H54 (cell line): ENCODE measurements at regions not wholly inside any gene's neighbourhood (a gene's known extent, or its start where the extent isn't known, plus 50 kb on each side); places are given as distances from the start of the nearest gene placed in this dataset.
"Not testable (repeated sequence)": the region's sequence is repeated elsewhere in the genome, so short reads cannot be mapped to it uniquely, and the experiment has no call there.

Experiments
- DNase-seq: peaks from one replicate; pipeline ENCODE4 v3.0.0; 2011; ENCODE audit warnings: low spot score, mixed read lengths; ENCODE audit not compliant: insufficient read length
- FAIRE-seq: peaks from 3 replicates; lab custom pipeline; 2011; peaks lifted over from hg19 to GRCh38; lab: Jason Lieb, UNC
- POLR2A ChIP-seq: IDR thresholded peaks from 2 replicates; pipeline ENCODE4 v1.6.1; 2011; ENCODE audit warnings: low read depth, mild to moderate bottlenecking, low read length

GRCh38 chr20:11976966-11977365 is 59.3 kb downstream of the BTBD3 start:
- no peak for TF ChIP-seq POLR2A
- DNase-seq (no peak), FAIRE-seq (no peak)

DNA sequence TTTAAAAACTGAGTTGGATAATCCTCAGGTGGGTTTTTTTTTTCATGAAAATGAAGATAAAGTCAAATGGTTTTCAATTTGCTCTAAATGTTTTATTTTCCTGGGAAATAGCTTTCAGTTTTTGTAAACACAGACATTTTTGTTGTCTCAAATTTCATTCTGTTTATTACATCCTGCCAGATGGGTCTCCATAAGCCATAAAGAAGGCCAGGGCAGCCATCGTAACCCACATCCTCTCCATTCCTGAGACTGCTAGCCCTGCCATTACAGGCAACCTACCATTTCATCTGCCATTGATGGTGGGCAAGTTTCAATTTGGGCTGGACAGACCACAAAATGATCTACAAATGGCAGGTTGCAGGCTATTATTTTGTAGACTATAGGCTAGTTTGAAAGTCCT is 60.8 kb downstream of the BTBD3 start:
- no peak for TF ChIP-seq POLR2A
- FAIRE-seq (no peak), DNase-seq (no peak)

- TF ChIP-seq POLR2A, result no peak
- no peak for DNase-seq
- no peak for FAIRE-seq
Measured at GRCh38 chr20:11979306-11979990, 61.8 kb downstream of the BTBD3 start.

DNA sequence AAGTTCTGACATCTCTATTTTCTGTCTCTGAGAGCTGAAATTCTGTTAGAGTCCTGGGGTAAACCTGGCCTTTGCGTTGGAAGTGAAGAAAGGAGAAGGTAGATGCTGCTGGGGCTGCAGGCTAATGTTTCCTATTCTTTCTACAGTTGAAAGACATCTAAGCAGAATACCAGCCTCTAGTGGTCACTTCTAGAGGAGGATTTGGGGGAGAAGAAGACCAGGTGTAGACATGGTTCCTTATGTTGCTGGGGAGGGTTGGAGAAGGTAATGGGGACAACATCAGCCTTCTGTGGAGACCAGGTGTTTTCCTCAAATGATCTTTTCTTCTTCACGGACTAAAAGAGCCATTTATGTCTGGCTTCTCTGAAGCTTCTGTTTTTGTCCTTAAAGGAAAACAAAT is 62.6 kb downstream of the BTBD3 start:
- DNase-seq (no peak), FAIRE-seq (no peak)
- no peak for TF ChIP-seq POLR2A

DNA sequence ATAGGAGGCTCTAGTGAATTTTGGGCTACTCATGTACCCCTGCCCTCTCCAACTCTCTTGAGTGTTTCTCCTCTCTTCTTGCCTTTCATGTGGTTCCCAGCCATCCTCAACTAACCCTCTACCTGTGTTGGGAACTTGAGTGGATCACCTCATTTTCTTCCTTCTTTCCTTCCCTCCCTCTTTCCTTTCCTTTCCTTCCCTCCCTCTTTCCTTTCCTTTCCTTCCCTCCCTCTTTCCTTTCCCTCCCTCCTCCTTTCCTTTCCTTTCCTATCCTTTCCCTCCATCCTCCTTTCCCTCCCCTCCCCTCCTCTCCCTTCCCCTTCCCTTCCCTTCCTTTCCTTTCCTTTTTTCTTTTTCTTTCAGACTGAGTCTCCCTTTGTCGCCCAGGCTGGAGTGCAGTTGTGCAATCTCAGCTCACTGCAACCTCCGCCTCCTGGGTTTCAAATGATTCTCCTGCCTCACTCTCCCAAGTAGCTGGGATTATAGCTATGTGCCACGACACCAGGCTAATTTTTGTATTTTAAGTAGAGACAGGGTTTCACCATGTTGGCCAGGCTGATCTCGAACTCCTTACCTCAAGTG is 63.8 kb downstream of the BTBD3 start:
- TF ChIP-seq POLR2A, result no peak
- FAIRE-seq (no peak), DNase-seq (no peak)

GRCh38 chr20:11982289-11982954 is 64.7 kb downstream of the BTBD3 start:
- no peak for TF ChIP-seq POLR2A
- FAIRE-seq (no peak), DNase-seq (no peak)

GRCh38 chr20:11982955-11983470 is 65.3 kb downstream of the BTBD3 start:
- DNase-seq (no peak), FAIRE-seq (no peak)
- no peak for TF ChIP-seq POLR2A

GRCh38 chr20:11986954-11987353 is 69.3 kb downstream of the BTBD3 start:
- no peak for DNase-seq
- TF ChIP-seq POLR2A, result no peak
- no peak for FAIRE-seq

DNA sequence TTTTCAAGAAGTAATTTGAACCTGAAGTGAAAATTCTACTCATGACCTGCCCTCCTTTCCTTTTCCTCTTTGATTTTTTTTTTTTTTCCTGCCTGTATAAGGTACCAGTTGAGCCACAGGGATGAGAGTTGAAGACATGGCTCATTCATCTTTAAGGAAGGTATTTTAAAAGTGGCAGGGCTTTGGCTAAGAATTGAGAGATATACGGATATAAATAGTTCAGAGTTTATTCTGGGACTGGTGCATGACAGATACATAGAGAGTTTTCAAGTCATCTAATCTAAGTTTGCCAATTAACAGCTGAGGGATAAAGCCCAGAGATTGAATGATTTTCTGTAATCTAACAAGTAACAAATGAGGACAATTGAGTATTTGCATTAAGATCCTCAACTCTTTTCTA is 69.8 kb downstream of the BTBD3 start:
- DNase-seq (no peak), FAIRE-seq (no peak)
- TF ChIP-seq POLR2A, result no peak

DNA sequence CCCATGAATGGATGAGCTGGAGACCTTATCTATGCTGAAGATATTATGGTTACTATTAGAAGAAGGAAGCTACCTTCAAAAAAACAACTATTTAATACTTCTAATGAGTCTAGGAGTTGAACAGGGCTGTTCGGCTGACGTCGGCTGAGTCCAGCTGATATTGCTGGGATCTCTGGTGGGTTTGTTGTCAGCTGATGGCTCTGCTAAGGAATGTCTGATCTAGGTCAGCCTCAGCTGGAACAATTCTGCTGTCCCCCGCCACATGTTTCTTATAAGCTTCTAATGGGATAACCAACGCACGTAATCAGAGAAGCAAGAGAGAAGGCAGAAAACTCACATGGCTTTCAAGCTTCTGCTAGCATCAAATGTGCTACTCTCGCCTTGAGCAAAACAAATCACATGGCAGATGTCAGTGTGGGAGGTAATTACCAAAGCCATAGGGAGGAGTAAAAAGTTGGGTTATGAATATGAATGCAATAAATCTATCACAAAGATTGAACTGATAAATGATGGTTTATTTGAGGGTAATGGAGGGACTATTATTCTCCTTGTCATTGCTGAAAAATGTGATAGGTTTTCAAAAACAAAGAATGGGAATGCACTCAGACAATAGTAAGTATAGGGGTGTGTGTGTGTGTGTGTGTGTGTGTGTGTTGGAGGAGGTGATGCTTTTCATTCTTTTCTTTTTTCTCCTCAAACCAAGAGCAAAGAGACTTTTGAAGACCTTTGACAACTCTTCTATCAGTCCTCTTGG is 71.5 kb downstream of the BTBD3 start:
- FAIRE-seq, result no peak
- TF ChIP-seq POLR2A, result no peak

DNA sequence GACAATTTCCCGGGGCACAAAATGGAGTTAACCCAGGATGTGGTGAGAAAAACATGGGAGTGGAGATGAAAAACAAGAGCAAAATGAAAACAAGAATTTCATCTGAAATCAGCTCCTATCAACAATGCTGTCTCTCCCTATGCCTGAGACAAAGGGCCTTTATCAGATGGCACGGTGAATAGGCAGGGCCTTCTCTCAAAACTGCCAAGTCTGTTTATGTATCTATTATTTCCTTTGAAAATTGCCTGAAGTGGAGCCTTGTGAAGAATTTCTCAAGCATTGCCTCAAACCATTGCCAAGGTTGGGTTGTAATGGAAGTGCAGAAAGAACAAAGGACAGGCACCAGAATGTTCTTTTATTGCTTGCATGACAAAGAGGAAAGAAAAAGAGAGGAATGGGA is 74.7 kb downstream of the BTBD3 start:
- FAIRE-seq (no peak), DNase-seq (no peak)
- TF ChIP-seq POLR2A, result no peak

More for the DNA sequence above, 71.5 kb downstream of the BTBD3 start:
- no peak for DNase-seq

- FAIRE-seq (no peak), DNase-seq (no peak)
- TF ChIP-seq POLR2A, result no peak
Measured at GRCh38 chr20:11993886-11994461, 76.3 kb downstream of the BTBD3 start.

DNA sequence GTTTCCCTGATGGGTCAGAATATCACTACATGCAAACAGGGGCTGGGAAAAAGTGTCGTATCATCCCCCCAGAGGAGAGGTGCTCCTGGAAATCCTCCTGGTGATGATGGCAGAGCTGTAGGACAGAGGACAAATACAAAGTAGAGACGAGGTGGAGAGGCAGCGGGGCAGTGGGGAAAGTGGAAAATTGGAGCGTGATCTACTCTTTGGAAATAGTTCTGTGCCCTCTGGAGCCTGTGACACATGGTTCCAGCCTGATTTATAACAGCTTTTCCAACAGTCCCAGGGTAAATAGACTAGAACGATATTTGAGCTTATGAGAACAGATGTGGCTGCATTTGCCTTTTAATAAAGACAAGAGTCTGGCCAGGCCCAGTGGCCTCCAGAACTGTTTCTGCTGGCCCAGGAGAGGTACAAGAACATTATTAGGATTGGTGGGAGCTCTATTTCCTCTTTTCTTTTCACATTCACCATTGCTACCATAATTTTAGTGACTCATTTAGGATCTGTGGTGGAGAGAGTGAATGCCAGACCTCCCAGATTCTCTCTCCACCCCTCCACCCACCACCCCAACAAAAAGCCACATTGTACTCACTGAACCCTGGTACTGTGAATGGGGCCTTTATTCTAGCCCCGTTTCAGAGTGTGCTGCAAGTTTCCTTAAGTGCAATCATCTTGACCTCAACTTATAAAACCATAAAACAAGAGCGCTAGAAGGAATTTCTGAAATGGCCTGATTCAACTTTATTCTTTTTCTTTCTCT is 78.3 kb downstream of the BTBD3 start:
- TF ChIP-seq POLR2A, result no peak
- DNase-seq, result no peak
- no peak for FAIRE-seq

- not testable (repeated sequence) for FAIRE-seq, DNase-seq
Measured at GRCh38 chr20:12004776-12005175, 87.1 kb downstream of the BTBD3 start.
